NT2/D1 (cell line): ENCODE measurements at regions not wholly inside any gene's neighbourhood (a gene's known extent, or its start where the extent isn't known, plus 50 kb on each side); places are given as distances from the start of the nearest gene placed in this dataset.

Source experiments
- SUZ12 ChIP-seq: IDR thresholded peaks from 2 replicates; pipeline ENCODE4 v1.6.1; 2011; ENCODE audit not compliant: insufficient read length, insufficient read depth; ENCODE audit errors: extremely low read depth
- YY1 ChIP-seq: IDR thresholded peaks from 2 replicates; pipeline ENCODE4 v1.6.1; 2011; ENCODE audit not compliant: insufficient read length, insufficient read depth
- ZNF274 ChIP-seq: IDR thresholded peaks from 2 replicates; pipeline ENCODE4 v1.6.1; 2011; ENCODE audit warnings: mild to moderate bottlenecking, low read depth, low read length

- no peak for TF ChIP-seq ZNF274
- TF ChIP-seq SUZ12 = no peak
- TF ChIP-seq YY1 = no peak
Observed at GRCh38 chr13:54305377-54305776, 1276.8 kb downstream of the OLFM4 start.
